GM23248 (cell line): ENCODE measurements at regions not wholly inside any gene's neighbourhood (a gene's known extent, or its start where the extent isn't known, plus 50 kb on each side); places are given as distances from the start of the nearest gene placed in this dataset.

Source experiments
- EZH2 ChIP-seq: fragments of 200-600 bp; sonication (generic); IDR thresholded peaks from 2 replicates; pipeline ENCODE4 v1.6.1; 2018; ENCODE audit warnings: antibody characterized with exemption, mild to moderate bottlenecking; ENCODE audit not compliant: insufficient read depth, poor library complexity, severe bottlenecking
- EZH2phosphoT487 ChIP-seq: fragments of 200-600 bp; sonication (generic); IDR thresholded peaks from 2 replicates; pipeline ENCODE4 v1.6.1; 2018; ENCODE audit warnings: antibody characterized with exemption, moderate library complexity, mild to moderate bottlenecking, low read depth; ENCODE audit not compliant: insufficient read depth

DNA sequence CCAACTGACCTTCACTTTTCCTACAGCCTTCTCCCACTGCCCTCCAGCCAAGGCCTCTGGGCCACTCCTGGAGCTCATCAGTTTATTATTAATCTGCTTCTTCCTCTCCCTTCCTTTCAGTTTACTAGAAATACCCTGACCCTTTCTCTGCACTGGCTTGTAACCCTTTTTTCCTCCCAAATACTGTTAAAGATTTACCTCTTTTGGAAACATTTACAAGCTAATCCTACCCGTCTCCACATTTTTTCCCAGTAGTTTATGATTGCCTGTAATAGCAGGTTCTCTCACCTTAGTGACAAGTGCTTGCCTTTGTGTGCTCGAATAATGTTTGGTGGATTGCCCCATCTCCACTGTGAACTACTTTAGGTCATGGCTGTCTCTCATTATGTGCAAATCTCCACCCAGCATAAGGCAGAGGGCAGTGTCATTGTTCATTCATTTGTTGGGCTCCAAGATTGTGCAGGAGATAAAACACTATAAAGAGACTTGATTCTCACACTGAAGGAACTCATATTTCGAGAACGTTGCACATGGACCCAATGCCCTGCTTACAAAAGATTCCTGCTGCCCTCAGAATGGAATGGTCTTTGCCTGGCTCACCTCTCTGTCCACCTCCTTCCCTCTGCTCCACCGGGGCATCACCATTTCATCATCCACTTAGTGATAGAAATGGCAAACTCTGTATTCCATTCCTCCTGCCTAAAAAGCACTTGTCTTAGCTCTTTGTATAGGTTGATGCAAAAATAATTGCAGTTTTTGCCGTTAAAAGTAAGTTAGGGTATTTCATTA lies 491.1 kb downstream of the UTRN start:
- TF ChIP-seq EZH2phosphoT487 (no peak), EZH2 (no peak)
